OCI-LY1 (cell line): ENCODE measurements at regions not wholly inside any gene's neighbourhood (a gene's known extent, or its start where the extent isn't known, plus 50 kb on each side); places are given as distances from the start of the nearest gene placed in this dataset.

ENCODE experiments used
- H2AFZ ChIP-seq: fragments of 200-600 bp; sonication (generic), shearing (Covaris generic); 2 replicates; pipeline ENCODE4 v1.6.0; 2014; ENCODE audit warnings: antibody characterized with exemption, mild to moderate bottlenecking, low read length
- H3F3A ChIP-seq: fragments of 200-600 bp; sonication (generic), shearing (Covaris generic); 2 replicates; pipeline ENCODE4 v1.6.0; 2014; ENCODE audit warnings: mild to moderate bottlenecking, antibody characterized with exemption, low read length, moderate library complexity; ENCODE audit not compliant: insufficient read depth
- H3K27ac ChIP-seq: fragments of 200-600 bp; sonication (generic); 2 replicates; pipeline ENCODE4 v1.5.1; 2014; ENCODE audit warnings: low read length, mixed run types, mild to moderate bottlenecking, low read depth; ENCODE audit not compliant: poor library complexity, severe bottlenecking
- H3K27me3 ChIP-seq: fragments of 200-600 bp; sonication (generic); 2 replicates; pipeline ENCODE4 v1.6.0; 2014; ENCODE audit warnings: antibody characterized with exemption, mild to moderate bottlenecking, low read length, moderate library complexity; ENCODE audit not compliant: insufficient read depth
- H3K36me3 ChIP-seq: fragments of 200-600 bp; sonication (generic); 2 replicates; pipeline ENCODE4 v1.6.1; 2014; ENCODE audit warnings: mild to moderate bottlenecking, antibody characterized with exemption, low read length, moderate library complexity, mixed read lengths; ENCODE audit not compliant: insufficient read depth
- H3K4me1 ChIP-seq: fragments of 200-600 bp; sonication (generic); 2 replicates; pipeline ENCODE4 v1.5.1; 2014; ENCODE audit warnings: mild to moderate bottlenecking, low read length, moderate library complexity; ENCODE audit not compliant: insufficient read depth, severe bottlenecking
- H3K4me2 ChIP-seq: fragments of 200-600 bp; sonication (generic), shearing (Covaris generic); 2 replicates; pipeline ENCODE4 v1.6.1; 2014; ENCODE audit warnings: low read length
- H3K4me3 ChIP-seq: fragments of 200-600 bp; sonication (generic); 2 replicates; pipeline ENCODE4 v1.5.1; 2014; ENCODE audit warnings: low read length, low read depth, mild to moderate bottlenecking, mixed read lengths; ENCODE audit not compliant: poor library complexity, severe bottlenecking
- H3K79me2 ChIP-seq: fragments of 200-600 bp; shearing (Covaris generic); 2 replicates; pipeline ENCODE4 v1.6.1; 2016; ENCODE audit warnings: mixed run types, low read length, mixed read lengths; ENCODE audit not compliant: insufficient read depth
- H3K9ac ChIP-seq: fragments of 200-600 bp; sonication (generic), shearing (Covaris generic); 2 replicates; pipeline ENCODE4 v1.6.1; 2014; ENCODE audit warnings: mild to moderate bottlenecking, low read length, mixed read lengths
- H3K9me2 ChIP-seq: fragments of 200-600 bp; sonication (generic), shearing (Covaris generic); 2 replicates; pipeline ENCODE4 v1.6.1; 2014; ENCODE audit warnings: low read depth, mild to moderate bottlenecking, low read length, mixed read lengths
- H3K9me3 ChIP-seq: fragments of 200-600 bp; shearing (Covaris generic); 2 replicates; pipeline ENCODE4 v1.6.1; 2014; ENCODE audit warnings: low read length, mixed read lengths
- H4K20me1 ChIP-seq: fragments of 200-600 bp; sonication (generic), shearing (Covaris generic); 2 replicates; pipeline ENCODE4 v1.6.0; 2016; ENCODE audit warnings: mild to moderate bottlenecking, low read length; ENCODE audit not compliant: insufficient read depth
- CTCF ChIP-seq: fragments of 200-600 bp; sonication (generic), shearing (Covaris generic); IDR thresholded peaks from 2 replicates; pipeline ENCODE4 v1.5.1; 2017; ENCODE audit warnings: mild to moderate bottlenecking, antibody characterized with exemption, low read length, moderate library complexity, mixed read lengths
- EZH2 ChIP-seq: fragments of 200-600 bp; sonication (generic), shearing (Covaris generic); IDR thresholded peaks from 2 replicates; pipeline ENCODE4 v1.8.0; 2017; ENCODE audit warnings: borderline replicate concordance, mixed run types, mild to moderate bottlenecking, antibody characterized with exemption, low read length, moderate library complexity, mixed read lengths

GRCh38 chr5:154588091-154588774 is 110.2 kb upstream of the HAND1 start:
- Histone ChIP-seq H3K4me1 (no peaks in the 10 kb centered on the region), H3K4me2 (no peak overlapping the region), H3K79me2 (no peaks in the 10 kb centered on the region), H3K27me3 (no peaks in the 10 kb centered on the region), H3K36me3 (no peaks in the 10 kb centered on the region), H4K20me1 (no peaks in the 10 kb centered on the region), H3K27ac (no peak overlapping the region), H3K9me3 (no peaks in the 10 kb centered on the region), H3K4me3 (no peak overlapping the region), H3F3A (no peaks in the 10 kb centered on the region), H2AFZ (no peak overlapping the region), H3K9ac (no peak overlapping the region), H3K9me2 (no peaks in the 10 kb centered on the region)
- TF ChIP-seq EZH2, result no peak
- TF ChIP-seq CTCF, result no peak

- Histone ChIP-seq H3K9ac (no peak overlapping the region), H3K36me3 (no peaks in the 10 kb centered on the region), H3K4me1 (no peaks in the 10 kb centered on the region), H3K4me3 (no peak overlapping the region), H3K9me3 (no peaks in the 10 kb centered on the region), H3K79me2 (no peaks in the 10 kb centered on the region), H2AFZ (no peak overlapping the region), H3K27ac (no peak overlapping the region), H3K4me2 (no peak overlapping the region), H3K9me2 (no peaks in the 10 kb centered on the region), H3K27me3 (no peaks in the 10 kb centered on the region), H3F3A (no peaks in the 10 kb centered on the region), H4K20me1 (no peaks in the 10 kb centered on the region)
- TF ChIP-seq CTCF (no peak), EZH2 (no peak)
Measured at GRCh38 chr5:154587123-154588026, 109.3 kb upstream of the HAND1 start.

- H3F3A ChIP-seq, result no peaks in the 10 kb centered on the region
- H3K27ac ChIP-seq, result no peak overlapping the region
Measured at GRCh38 chr5:154583671-154584177, 105.7 kb upstream of the HAND1 start.

More at GRCh38 chr5:154583671-154584177, 105.7 kb upstream of the HAND1 start:
- Histone ChIP-seq H3K4me1 (no peaks in the 10 kb centered on the region), H3K4me3 (no peak overlapping the region), H2AFZ (no peak overlapping the region), H3K9me3 (no peaks in the 10 kb centered on the region), H3K36me3 (no peaks in the 10 kb centered on the region), H4K20me1 (no peaks in the 10 kb centered on the region), H3K27me3 (no peaks in the 10 kb centered on the region), H3K9me2 (no peaks in the 10 kb centered on the region), H3K9ac (no peak overlapping the region), H3K79me2 (no peaks in the 10 kb centered on the region), H3K4me2 (no peak overlapping the region)
- TF ChIP-seq CTCF (no peak), EZH2 (no peak)
